CD14-positive monocyte (primary cell): ENCODE measurements at regions not wholly inside any gene's neighbourhood (a gene's known extent, or its start where the extent isn't known, plus 50 kb on each side); places are given as distances from the start of the nearest gene placed in this dataset.

Experiments used
- DNase-seq, 3 donors: peaks; one replicate each; pipeline ENCODE4 v3.0.0-alpha.2; 2011 to 2022
- H2AFZ ChIP-seq: 2 replicates; pipeline ENCODE4 v1.6.0; 2012; ENCODE audit warnings: mild to moderate bottlenecking, low read depth, low read length, inconsistent platforms; ENCODE audit not compliant: insufficient read depth, poor library complexity, severe bottlenecking
- H3K27ac ChIP-seq, 2 donors: 1 replicate in 1 of 2; 2 replicates in 1 of 2; pipeline ENCODE4 v1.5.1; 2012 to 2013; ENCODE audit warnings: low read length in 2 of 2, control low read depth in 1 of 2, inconsistent platforms in 1 of 2, low read depth in 1 of 2, mild to moderate bottlenecking in 1 of 2
- H3K27me3 ChIP-seq, 2 donors: one replicate each; pipeline versions ENCODE4 v1.6.0 to v1.6.1; 2011 to 2013; ENCODE audit warnings: low read length in 2 of 2; ENCODE audit not compliant: control insufficient read depth in 2 of 2, insufficient read depth in 2 of 2
- H3K36me3 ChIP-seq, 2 donors: replicated peaks in 1 of 2; 1 replicate in 1 of 2; 2 replicates in 1 of 2; pipeline versions ENCODE4 v1.5.1 to v1.6.1; 2012 to 2013; ENCODE audit warnings: low read length in 2 of 2, control low read depth in 1 of 2, inconsistent platforms in 1 of 2, mild to moderate bottlenecking in 1 of 2; ENCODE audit not compliant: insufficient read depth in 2 of 2, control insufficient read depth in 1 of 2
- H3K4me1 ChIP-seq, 2 donors: 1 replicate in 1 of 2; 2 replicates in 1 of 2; pipeline versions ENCODE4 v1.5.1 to v1.6.1; 2012 to 2013; ENCODE audit warnings: low read length in 2 of 2, control low read depth in 1 of 2, inconsistent platforms in 1 of 2, mild to moderate bottlenecking in 1 of 2, moderate library complexity in 1 of 2; ENCODE audit not compliant: insufficient read depth in 2 of 2, control insufficient read depth in 1 of 2
- H3K4me2 ChIP-seq: replicated peaks from 2 replicates; pipeline ENCODE3; 2012; ENCODE audit warnings: low read length, moderate library complexity, mild to moderate bottlenecking; ENCODE audit not compliant: poor library complexity, severe bottlenecking; ENCODE audit errors: extremely low read depth
- H3K4me3 ChIP-seq, 3 experiments: fragments of 200-600 bp in 1 of 3; sonication (generic) in 1 of 3; replicated peaks in 1 of 3; 1 replicate in 2 of 3; 2 replicates in 1 of 3; pipeline ENCODE4 v1.5.1; 2011 to 2013; ENCODE audit warnings: low read length in 3 of 3, mild to moderate bottlenecking in 3 of 3, control low read depth in 2 of 3, low read depth in 2 of 3, inconsistent platforms in 1 of 3, moderate library complexity in 1 of 3
- H3K79me2 ChIP-seq: 2 replicates; pipeline ENCODE4 v1.6.0; 2012; ENCODE audit warnings: mild to moderate bottlenecking, control low read depth, inconsistent platforms, low read length, moderate library complexity; ENCODE audit not compliant: insufficient read depth
- H3K9ac ChIP-seq: 2 replicates; pipeline ENCODE4 v1.6.0; 2017; ENCODE audit warnings: low read length, mild to moderate bottlenecking; ENCODE audit not compliant: insufficient read depth, poor library complexity, severe bottlenecking
- H3K9me3 ChIP-seq, 2 donors: replicated peaks in 1 of 2; 1 replicate in 1 of 2; 2 replicates in 1 of 2; pipeline versions ENCODE4 v1.5.1 to v1.6.1; 2012 to 2013; ENCODE audit warnings: low read length in 2 of 2, control low read depth in 1 of 2; ENCODE audit not compliant: control insufficient read depth in 1 of 2, insufficient read depth in 1 of 2
- H4K20me1 ChIP-seq: 2 replicates; pipeline ENCODE4 v1.6.0; 2012; ENCODE audit warnings: mild to moderate bottlenecking, low read length, control low read depth, moderate library complexity; ENCODE audit not compliant: insufficient read depth
- H3K27ac Mint-ChIP-seq, 7 donors: one replicate each; pipeline ENCODE4 v1.8.0; 2020; ENCODE audit warnings: mild to moderate bottlenecking in 7 of 7, mixed read lengths in 7 of 7, moderate library complexity in 6 of 7, inconsistent platforms in 2 of 7
- H3K27me3 Mint-ChIP-seq, 3 donors: one replicate each; pipeline ENCODE4 v1.8.0; 2021 to 2022; ENCODE audit warnings: low read depth in 3 of 3, mild to moderate bottlenecking in 3 of 3, mixed read lengths in 3 of 3, moderate library complexity in 3 of 3, inconsistent platforms in 1 of 3
- H3K36me3 Mint-ChIP-seq, 2 donors: one replicate each; pipeline ENCODE4 v1.8.0; 2020; ENCODE audit warnings: mixed read lengths in 2 of 2, inconsistent platforms in 1 of 2, mild to moderate bottlenecking in 1 of 2
- H3K4me1 Mint-ChIP-seq: one replicate; pipeline ENCODE4 v1.8.0; 2020; ENCODE audit warnings: mild to moderate bottlenecking, mixed read lengths
- H3K4me3 Mint-ChIP-seq, 2 donors: one replicate each; pipeline ENCODE4 v1.8.0; 2020; ENCODE audit warnings: mild to moderate bottlenecking in 2 of 2, mixed read lengths in 2 of 2, moderate library complexity in 1 of 2
- H3K9me3 Mint-ChIP-seq, 7 donors: one replicate each; pipeline ENCODE4 v1.8.0; 2020 to 2022; ENCODE audit warnings: mixed read lengths in 7 of 7, mild to moderate bottlenecking in 6 of 7, moderate library complexity in 6 of 7, inconsistent platforms in 2 of 7
- WGBS: methylation state at CpG from one replicate; pipeline ENCODE4 v1.1.5; 2013; ENCODE audit warnings: missing lambda C conversion rate; ENCODE audit not compliant: insufficient coverage; 5-methylcytosine and 5-hydroxymethylcytosine counted together
- intact Hi-C, 2 donors: fragments of 100-400 bp; cut with micrococcal nuclease; formaldehyde crosslinking; loops; one replicate each; pipeline versions ENCODE4 v1.15.0 to v1.15.1; 2023
- TF ChIP-seq, protein P1 (sequence below): fragments of 200-600 bp; IDR thresholded peaks from one replicate; pipeline ENCODE4 v1.8.0; 2022; ENCODE audit warnings: antibody characterized with exemption, mild to moderate bottlenecking

- Histone ChIP-seq H3K9me3 (peaks cover 0 to 4% of the 10 kb centered on the region in 2 donors), H4K20me1 (no peaks in the 10 kb centered on the region), H2AFZ (no peak overlapping the region), H3K79me2 (no peaks in the 10 kb centered on the region), H3K4me1 (no peaks in the 10 kb centered on the region), H3K4me3 (no peak overlapping the region), H3K27ac (no peak overlapping the region), H3K4me2 (no peak overlapping the region), H3K9ac (no peak overlapping the region), H3K27me3 (no peaks in the 10 kb centered on the region), H3K36me3 (no peaks in the 10 kb centered on the region)
- TF ChIP-seq, protein P1, sequence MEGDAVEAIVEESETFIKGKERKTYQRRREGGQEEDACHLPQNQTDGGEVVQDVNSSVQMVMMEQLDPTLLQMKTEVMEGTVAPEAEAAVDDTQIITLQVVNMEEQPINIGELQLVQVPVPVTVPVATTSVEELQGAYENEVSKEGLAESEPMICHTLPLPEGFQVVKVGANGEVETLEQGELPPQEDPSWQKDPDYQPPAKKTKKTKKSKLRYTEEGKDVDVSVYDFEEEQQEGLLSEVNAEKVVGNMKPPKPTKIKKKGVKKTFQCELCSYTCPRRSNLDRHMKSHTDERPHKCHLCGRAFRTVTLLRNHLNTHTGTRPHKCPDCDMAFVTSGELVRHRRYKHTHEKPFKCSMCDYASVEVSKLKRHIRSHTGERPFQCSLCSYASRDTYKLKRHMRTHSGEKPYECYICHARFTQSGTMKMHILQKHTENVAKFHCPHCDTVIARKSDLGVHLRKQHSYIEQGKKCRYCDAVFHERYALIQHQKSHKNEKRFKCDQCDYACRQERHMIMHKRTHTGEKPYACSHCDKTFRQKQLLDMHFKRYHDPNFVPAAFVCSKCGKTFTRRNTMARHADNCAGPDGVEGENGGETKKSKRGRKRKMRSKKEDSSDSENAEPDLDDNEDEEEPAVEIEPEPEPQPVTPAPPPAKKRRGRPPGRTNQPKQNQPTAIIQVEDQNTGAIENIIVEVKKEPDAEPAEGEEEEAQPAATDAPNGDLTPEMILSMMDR = no peak
- no peaks in the 10 kb centered on the region for H3K27me3 Mint-ChIP-seq
- no peak overlapping the region for H3K27ac Mint-ChIP-seq
- intact Hi-C loops = no loop called here
- H3K9me3 Mint-ChIP-seq = peaks cover 0 to 9% (median 0%) of the 10 kb centered on the region in 7 donors
- no peaks in the 10 kb centered on the region for H3K4me1 Mint-ChIP-seq
- no peaks in the 10 kb centered on the region for H3K36me3 Mint-ChIP-seq
- DNase-seq = no peak
- WGBS = no CpG with 5 or more reads among the region's 2 CpGs
- no peak overlapping the region for H3K4me3 Mint-ChIP-seq
Observed at GRCh38 chr4:162681212-162681611, 485.5 kb downstream of the NAF1 start.

DNA sequence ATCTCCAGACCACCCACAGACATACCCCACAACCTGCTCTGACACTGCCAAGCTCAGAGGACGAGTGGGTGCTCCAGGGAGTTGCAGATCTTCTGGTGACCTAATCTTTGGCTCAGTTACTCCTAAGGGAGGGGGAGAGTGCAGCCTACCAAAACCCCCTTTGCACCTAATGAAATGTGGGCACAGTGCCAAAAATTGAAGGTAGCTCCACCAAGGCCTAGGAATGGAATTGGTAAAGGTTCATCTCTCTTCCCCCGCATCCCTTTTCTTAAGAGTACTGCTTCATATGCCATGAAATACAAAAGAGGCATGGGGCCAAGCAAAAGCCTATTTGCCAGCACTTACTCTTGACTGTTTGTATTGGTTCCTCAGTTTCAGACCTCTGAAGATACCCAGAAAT lies 491.0 kb downstream of the NAF1 start:
- Mint-ChIP-seq H3K27me3 (no peaks in the 10 kb centered on the region), H3K36me3 (no peaks in the 10 kb centered on the region), H3K9me3 (peaks cover 0 to 16% (median 4%) of the 10 kb centered on the region in 7 donors), H3K27ac (no peak overlapping the region), H3K4me1 (no peaks in the 10 kb centered on the region), H3K4me3 (no peak overlapping the region)
- Histone ChIP-seq H3K79me2 (no peaks in the 10 kb centered on the region), H2AFZ (no peak overlapping the region), H3K9ac (no peak overlapping the region), H3K9me3 (peaks cover 13 to 18% of the 10 kb centered on the region in 2 donors), H3K4me1 (no peaks in the 10 kb centered on the region), H3K4me2 (no peak overlapping the region), H4K20me1 (no peaks in the 10 kb centered on the region), H3K4me3 (no peak overlapping the region), H3K27ac (no peak overlapping the region), H3K27me3 (no peaks in the 10 kb centered on the region), H3K36me3 (no peaks in the 10 kb centered on the region)
- TF ChIP-seq, protein P1 = no peak
- DNase-seq = no peak
- intact Hi-C loops = no loop called here
- WGBS = 100% methylated on average over 1 of the region's 2 CpGs
